Breast epithelium (tissue), 4 donors: ENCODE measurements at regions not wholly inside any gene's neighbourhood (a gene's known extent, or its start where the extent isn't known, plus 50 kb on each side); places are given as distances from the start of the nearest gene placed in this dataset.
"Not testable (repeated sequence)": the region's sequence is repeated elsewhere in the genome, so short reads cannot be mapped to it uniquely, and the experiment has no call there.

Experiments
- DNase-seq, 2 donors: peaks; one replicate each; pipeline ENCODE4 v3.0.0-alpha.2; 2019; ENCODE audit warnings: low spot score in 2 of 2
- H3K27ac ChIP-seq, 2 donors: fragments of 200-600 bp; sonication (generic) in 1 of 2; one replicate each; pipeline ENCODE4 v1.5.1; 2016 to 2019; ENCODE audit warnings: mild to moderate bottlenecking in 1 of 2
- H3K27me3 ChIP-seq, 2 donors: fragments of 200-600 bp; sonication (generic) in 1 of 2; one replicate each; pipeline versions ENCODE4 v1.5.1 to v1.6.0; 2017 to 2019; ENCODE audit warnings: control low read depth in 1 of 2, mild to moderate bottlenecking in 1 of 2
- H3K36me3 ChIP-seq: fragments of 200-600 bp; one replicate; pipeline ENCODE4 v1.5.1; 2019
- H3K4me1 ChIP-seq, 2 donors: fragments of 200-600 bp; sonication (generic); one replicate each; pipeline ENCODE4 v1.5.1; 2016 to 2019; ENCODE audit warnings: control low read depth in 1 of 2
- H3K4me3 ChIP-seq, 3 donors: fragments of 200-600 bp; sonication (generic); 1 replicate in 2 of 3; 2 replicates in 1 of 3; pipeline ENCODE4 v1.5.1; 2016 to 2019; ENCODE audit warnings: mild to moderate bottlenecking in 3 of 3, moderate library complexity in 2 of 3
- H3K9me3 ChIP-seq, 2 donors: fragments of 200-600 bp; sonication (generic) in 1 of 2; one replicate each; pipeline ENCODE4 v1.5.1; 2016 to 2019; ENCODE audit warnings: control low read depth in 1 of 2
- POLR2A ChIP-seq: fragments of 450-650 bp; IDR thresholded peaks from one replicate; pipeline ENCODE4 v1.6.1; 2016; ENCODE audit warnings: antibody characterized with exemption, mild to moderate bottlenecking, moderate library complexity
- POLR2AphosphoS5 ChIP-seq, 3 donors: sonication (generic); formaldehyde crosslinking; IDR thresholded peaks; one replicate each; pipeline ENCODE4 v1.6.1; 2017; ENCODE audit warnings: antibody characterized with exemption in 3 of 3
- intact Hi-C: fragments of 100-400 bp; cut with DNase I; formaldehyde crosslinking; loops from one replicate; pipeline ENCODE4 v1.15.1; 2023; ENCODE audit warnings: low total_unique reads
- TF ChIP-seq, protein P1 (sequence below), 3 donors: fragments of 450-650 bp; IDR thresholded peaks; one replicate each; pipeline ENCODE4 v1.5.1; 2016 to 2017; ENCODE audit warnings: antibody characterized with exemption in 3 of 3, mild to moderate bottlenecking in 3 of 3, moderate library complexity in 3 of 3

- Histone ChIP-seq H3K4me1 (no peaks in the 10 kb centered on the region), H3K4me3 (no peak overlapping the region), H3K27me3 (no peaks in the 10 kb centered on the region), H3K9me3 (no peaks in the 10 kb centered on the region), H3K27ac (no peak overlapping the region), H3K36me3 (no peaks in the 10 kb centered on the region)
- TF ChIP-seq POLR2A: no peak
- TF ChIP-seq, protein P1, sequence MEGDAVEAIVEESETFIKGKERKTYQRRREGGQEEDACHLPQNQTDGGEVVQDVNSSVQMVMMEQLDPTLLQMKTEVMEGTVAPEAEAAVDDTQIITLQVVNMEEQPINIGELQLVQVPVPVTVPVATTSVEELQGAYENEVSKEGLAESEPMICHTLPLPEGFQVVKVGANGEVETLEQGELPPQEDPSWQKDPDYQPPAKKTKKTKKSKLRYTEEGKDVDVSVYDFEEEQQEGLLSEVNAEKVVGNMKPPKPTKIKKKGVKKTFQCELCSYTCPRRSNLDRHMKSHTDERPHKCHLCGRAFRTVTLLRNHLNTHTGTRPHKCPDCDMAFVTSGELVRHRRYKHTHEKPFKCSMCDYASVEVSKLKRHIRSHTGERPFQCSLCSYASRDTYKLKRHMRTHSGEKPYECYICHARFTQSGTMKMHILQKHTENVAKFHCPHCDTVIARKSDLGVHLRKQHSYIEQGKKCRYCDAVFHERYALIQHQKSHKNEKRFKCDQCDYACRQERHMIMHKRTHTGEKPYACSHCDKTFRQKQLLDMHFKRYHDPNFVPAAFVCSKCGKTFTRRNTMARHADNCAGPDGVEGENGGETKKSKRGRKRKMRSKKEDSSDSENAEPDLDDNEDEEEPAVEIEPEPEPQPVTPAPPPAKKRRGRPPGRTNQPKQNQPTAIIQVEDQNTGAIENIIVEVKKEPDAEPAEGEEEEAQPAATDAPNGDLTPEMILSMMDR (IDR thresholded peaks at IDR 0.05): no peak
- no peak for TF ChIP-seq POLR2AphosphoS5 (IDR thresholded peaks at IDR 0.05)
- intact Hi-C loops: no loop called here
- no peak for DNase-seq
These were observed 228.6 kb downstream of the FNDC1 start for GRCh38 chr6:159397753-159398152.

GRCh38 chr6:159395609-159396008 is 226.4 kb downstream of the FNDC1 start:
- intact Hi-C loops: no loop called here
- TF ChIP-seq, protein P1 (IDR thresholded peaks at IDR 0.05): no peak
- TF ChIP-seq POLR2A: no peak
- no peak for TF ChIP-seq POLR2AphosphoS5 (IDR thresholded peaks at IDR 0.05)

DNA sequence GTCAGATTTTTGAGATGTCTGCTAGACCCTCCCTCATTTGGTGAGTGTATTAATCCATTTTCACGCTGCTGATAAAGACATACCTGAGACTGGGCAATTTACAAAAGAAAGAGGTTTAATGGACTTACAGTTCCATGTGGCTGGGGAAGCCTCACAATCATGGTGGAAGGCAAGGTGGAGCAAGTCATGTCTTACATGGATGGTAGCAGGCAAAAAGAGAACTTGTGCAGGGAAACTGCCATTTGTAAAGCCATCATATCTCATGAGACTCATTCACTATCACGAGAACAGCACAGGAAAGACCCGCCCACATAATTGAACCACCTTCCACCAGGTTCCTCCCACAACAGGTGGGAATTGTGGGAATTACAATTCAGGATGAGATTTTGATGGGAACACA is 223.5 kb downstream of the FNDC1 start:
- H3K4me3 ChIP-seq, intact Hi-C loops, H3K4me1 ChIP-seq, H3K27ac ChIP-seq, H3K9me3 ChIP-seq, H3K27me3 ChIP-seq, DNase-seq, H3K36me3 ChIP-seq: not testable (repeated sequence)

More at GRCh38 chr6:159395609-159396008, 226.4 kb downstream of the FNDC1 start:
- no peak for DNase-seq
- Histone ChIP-seq H3K36me3 (no peaks in the 10 kb centered on the region), H3K4me3 (no peak overlapping the region), H3K27me3 (no peaks in the 10 kb centered on the region), H3K4me1 (no peaks in the 10 kb centered on the region), H3K27ac (no peak overlapping the region), H3K9me3 (no peaks in the 10 kb centered on the region)

- DNase-seq: no peak
- H3K4me3 ChIP-seq: no peak overlapping the region
These were observed 221.2 kb downstream of the FNDC1 start for GRCh38 chr6:159390381-159390780.

GRCh38 chr6:159389695-159390094 is 220.5 kb downstream of the FNDC1 start:
- Histone ChIP-seq H3K36me3 (no peaks in the 10 kb centered on the region), H3K27me3 (no peaks in the 10 kb centered on the region), H3K4me1 (no peaks in the 10 kb centered on the region), H3K27ac (no peak overlapping the region), H3K9me3 (no peaks in the 10 kb centered on the region), H3K4me3 (no peak overlapping the region)
- no peak for TF ChIP-seq POLR2AphosphoS5 (IDR thresholded peaks at IDR 0.05)
- no peak for TF ChIP-seq POLR2A
- TF ChIP-seq, protein P1 (IDR thresholded peaks at IDR 0.05): no peak
- no peak for DNase-seq
- intact Hi-C loops: no loop called here

More at GRCh38 chr6:159390381-159390780, 221.2 kb downstream of the FNDC1 start:
- no peaks in the 10 kb centered on the region for H3K4me1 ChIP-seq
- intact Hi-C loops: no loop called here
- H3K9me3 ChIP-seq: no peaks in the 10 kb centered on the region
- H3K36me3 ChIP-seq: no peaks in the 10 kb centered on the region
- TF ChIP-seq POLR2AphosphoS5 (IDR thresholded peaks at IDR 0.05): no peak
- no peak for TF ChIP-seq POLR2A
- TF ChIP-seq, protein P1 (IDR thresholded peaks at IDR 0.05): no peak
- H3K27ac ChIP-seq: no peak overlapping the region
- H3K27me3 ChIP-seq: no peaks in the 10 kb centered on the region

DNA sequence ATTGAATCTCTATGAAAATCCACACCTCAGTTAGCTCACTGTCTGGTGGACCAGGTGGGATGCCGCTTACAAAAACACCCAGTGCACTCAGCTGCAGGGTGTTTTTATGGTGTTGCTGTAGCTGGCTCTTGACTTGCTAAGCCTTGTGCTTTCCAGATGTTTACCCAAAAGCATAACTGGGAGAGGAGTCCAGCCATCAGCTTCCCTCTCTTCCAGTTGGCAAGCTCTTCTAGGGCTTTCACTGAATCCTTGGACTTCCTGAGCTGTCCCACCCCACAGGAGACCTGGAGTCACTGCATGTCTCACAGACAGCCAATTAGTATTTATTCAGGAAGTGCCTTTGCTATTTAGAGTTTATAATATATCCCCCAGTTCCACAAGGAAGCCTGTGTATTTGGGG is 210.9 kb downstream of the FNDC1 start:
- intact Hi-C loops: no loop called here
- Histone ChIP-seq H3K4me1 (no peaks in the 10 kb centered on the region), H3K36me3 (no peaks in the 10 kb centered on the region), H3K27me3 (no peaks in the 10 kb centered on the region), H3K4me3 (no peak overlapping the region), H3K27ac (no peak overlapping the region), H3K9me3 (no peaks in the 10 kb centered on the region)
- DNase-seq: no peak
- TF ChIP-seq POLR2AphosphoS5 (IDR thresholded peaks at IDR 0.05) (no peak), POLR2A (no peak)
- TF ChIP-seq, protein P1 (IDR thresholded peaks at IDR 0.05): no peak
